ENCODE measurements at regions not wholly inside any gene's neighbourhood (a gene's known extent, or its start where the extent isn't known, plus 50 kb on each side); places are given as distances from the start of the nearest gene placed in this dataset.

DNA sequence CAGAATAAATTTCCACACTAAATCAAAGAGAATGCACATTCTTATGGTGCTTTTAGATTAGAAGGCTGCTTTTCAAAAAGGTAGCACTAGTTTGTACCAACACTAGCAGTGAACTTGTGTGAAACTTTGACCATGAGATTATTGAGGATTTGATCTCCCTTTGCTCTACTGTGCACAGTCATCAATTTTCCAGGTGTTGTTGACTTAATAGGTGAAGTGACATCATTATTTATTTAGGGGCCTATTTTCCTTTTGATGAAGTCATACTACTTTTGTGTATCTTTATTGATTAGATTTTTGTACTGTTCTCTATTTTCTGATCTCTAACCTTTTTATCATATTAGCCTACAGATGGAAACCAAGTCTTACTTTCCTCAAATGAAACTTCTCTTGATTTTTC is 507.9 kb upstream of the LCORL start:
- no peak for TF ChIP-seq CHD2 (IDR thresholded peaks at IDR 0.05; ENCODE audit: low read length, partially characterized antibody)
- TF ChIP-seq, protein P1, sequence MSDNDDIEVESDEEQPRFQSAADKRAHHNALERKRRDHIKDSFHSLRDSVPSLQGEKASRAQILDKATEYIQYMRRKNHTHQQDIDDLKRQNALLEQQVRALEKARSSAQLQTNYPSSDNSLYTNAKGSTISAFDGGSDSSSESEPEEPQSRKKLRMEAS (IDR thresholded peaks at IDR 0.05; ENCODE audit: low read depth) = no peak
- TF ChIP-seq, protein P2, sequence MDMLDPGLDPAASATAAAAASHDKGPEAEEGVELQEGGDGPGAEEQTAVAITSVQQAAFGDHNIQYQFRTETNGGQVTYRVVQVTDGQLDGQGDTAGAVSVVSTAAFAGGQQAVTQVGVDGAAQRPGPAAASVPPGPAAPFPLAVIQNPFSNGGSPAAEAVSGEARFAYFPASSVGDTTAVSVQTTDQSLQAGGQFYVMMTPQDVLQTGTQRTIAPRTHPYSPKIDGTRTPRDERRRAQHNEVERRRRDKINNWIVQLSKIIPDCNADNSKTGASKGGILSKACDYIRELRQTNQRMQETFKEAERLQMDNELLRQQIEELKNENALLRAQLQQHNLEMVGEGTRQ (IDR thresholded peaks at IDR 0.05; ENCODE audit: borderline replicate concordance, low read depth, low read length) = no peak
- TF ChIP-seq, protein P3, sequence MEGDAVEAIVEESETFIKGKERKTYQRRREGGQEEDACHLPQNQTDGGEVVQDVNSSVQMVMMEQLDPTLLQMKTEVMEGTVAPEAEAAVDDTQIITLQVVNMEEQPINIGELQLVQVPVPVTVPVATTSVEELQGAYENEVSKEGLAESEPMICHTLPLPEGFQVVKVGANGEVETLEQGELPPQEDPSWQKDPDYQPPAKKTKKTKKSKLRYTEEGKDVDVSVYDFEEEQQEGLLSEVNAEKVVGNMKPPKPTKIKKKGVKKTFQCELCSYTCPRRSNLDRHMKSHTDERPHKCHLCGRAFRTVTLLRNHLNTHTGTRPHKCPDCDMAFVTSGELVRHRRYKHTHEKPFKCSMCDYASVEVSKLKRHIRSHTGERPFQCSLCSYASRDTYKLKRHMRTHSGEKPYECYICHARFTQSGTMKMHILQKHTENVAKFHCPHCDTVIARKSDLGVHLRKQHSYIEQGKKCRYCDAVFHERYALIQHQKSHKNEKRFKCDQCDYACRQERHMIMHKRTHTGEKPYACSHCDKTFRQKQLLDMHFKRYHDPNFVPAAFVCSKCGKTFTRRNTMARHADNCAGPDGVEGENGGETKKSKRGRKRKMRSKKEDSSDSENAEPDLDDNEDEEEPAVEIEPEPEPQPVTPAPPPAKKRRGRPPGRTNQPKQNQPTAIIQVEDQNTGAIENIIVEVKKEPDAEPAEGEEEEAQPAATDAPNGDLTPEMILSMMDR (IDR thresholded peaks at IDR 0.05) = no peak
- no peak for TF ChIP-seq JUND (IDR thresholded peaks at IDR 0.05)
- TF ChIP-seq EZH2phosphoT487 (IDR thresholded peaks at IDR 0.05; ENCODE audit: borderline replicate concordance, low read depth) = no peak
- no peak for TF ChIP-seq POLR2AphosphoS5 (IDR thresholded peaks at IDR 0.05; ENCODE audit: low read depth, low read length)
- TF ChIP-seq GABPA (IDR thresholded peaks at IDR 0.05; ENCODE audit: low read depth) = no peak
- TF ChIP-seq EP300 (IDR thresholded peaks at IDR 0.05; ENCODE audit: borderline replicate concordance in 1 of 2, low read depth in 1 of 2, low read length in 1 of 2) = no peak
- TF ChIP-seq, protein P4, sequence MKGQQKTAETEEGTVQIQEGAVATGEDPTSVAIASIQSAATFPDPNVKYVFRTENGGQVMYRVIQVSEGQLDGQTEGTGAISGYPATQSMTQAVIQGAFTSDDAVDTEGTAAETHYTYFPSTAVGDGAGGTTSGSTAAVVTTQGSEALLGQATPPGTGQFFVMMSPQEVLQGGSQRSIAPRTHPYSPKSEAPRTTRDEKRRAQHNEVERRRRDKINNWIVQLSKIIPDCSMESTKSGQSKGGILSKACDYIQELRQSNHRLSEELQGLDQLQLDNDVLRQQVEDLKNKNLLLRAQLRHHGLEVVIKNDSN (IDR thresholded peaks at IDR 0.05; ENCODE audit: borderline replicate concordance, low read depth) = no peak
- TF ChIP-seq RFX5 (IDR thresholded peaks at IDR 0.05; ENCODE audit: low read length) = no peak
- TF ChIP-seq, protein P5, sequence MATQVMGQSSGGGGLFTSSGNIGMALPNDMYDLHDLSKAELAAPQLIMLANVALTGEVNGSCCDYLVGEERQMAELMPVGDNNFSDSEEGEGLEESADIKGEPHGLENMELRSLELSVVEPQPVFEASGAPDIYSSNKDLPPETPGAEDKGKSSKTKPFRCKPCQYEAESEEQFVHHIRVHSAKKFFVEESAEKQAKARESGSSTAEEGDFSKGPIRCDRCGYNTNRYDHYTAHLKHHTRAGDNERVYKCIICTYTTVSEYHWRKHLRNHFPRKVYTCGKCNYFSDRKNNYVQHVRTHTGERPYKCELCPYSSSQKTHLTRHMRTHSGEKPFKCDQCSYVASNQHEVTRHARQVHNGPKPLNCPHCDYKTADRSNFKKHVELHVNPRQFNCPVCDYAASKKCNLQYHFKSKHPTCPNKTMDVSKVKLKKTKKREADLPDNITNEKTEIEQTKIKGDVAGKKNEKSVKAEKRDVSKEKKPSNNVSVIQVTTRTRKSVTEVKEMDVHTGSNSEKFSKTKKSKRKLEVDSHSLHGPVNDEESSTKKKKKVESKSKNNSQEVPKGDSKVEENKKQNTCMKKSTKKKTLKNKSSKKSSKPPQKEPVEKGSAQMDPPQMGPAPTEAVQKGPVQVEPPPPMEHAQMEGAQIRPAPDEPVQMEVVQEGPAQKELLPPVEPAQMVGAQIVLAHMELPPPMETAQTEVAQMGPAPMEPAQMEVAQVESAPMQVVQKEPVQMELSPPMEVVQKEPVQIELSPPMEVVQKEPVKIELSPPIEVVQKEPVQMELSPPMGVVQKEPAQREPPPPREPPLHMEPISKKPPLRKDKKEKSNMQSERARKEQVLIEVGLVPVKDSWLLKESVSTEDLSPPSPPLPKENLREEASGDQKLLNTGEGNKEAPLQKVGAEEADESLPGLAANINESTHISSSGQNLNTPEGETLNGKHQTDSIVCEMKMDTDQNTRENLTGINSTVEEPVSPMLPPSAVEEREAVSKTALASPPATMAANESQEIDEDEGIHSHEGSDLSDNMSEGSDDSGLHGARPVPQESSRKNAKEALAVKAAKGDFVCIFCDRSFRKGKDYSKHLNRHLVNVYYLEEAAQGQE (IDR thresholded peaks at IDR 0.05; ENCODE audit: low read depth, low read length) = no peak
- no peak for TF ChIP-seq MXI1 (IDR thresholded peaks at IDR 0.05; ENCODE audit: low read depth, low read length)
- no peak for TF ChIP-seq ELF1 (IDR thresholded peaks at IDR 0.05)

Data from SK-N-SH (cell line).